ENCODE measurements at regions not wholly inside any gene's neighbourhood (a gene's known extent, or its start where the extent isn't known, plus 50 kb on each side); places are given as distances from the start of the nearest gene placed in this dataset.

DNA sequence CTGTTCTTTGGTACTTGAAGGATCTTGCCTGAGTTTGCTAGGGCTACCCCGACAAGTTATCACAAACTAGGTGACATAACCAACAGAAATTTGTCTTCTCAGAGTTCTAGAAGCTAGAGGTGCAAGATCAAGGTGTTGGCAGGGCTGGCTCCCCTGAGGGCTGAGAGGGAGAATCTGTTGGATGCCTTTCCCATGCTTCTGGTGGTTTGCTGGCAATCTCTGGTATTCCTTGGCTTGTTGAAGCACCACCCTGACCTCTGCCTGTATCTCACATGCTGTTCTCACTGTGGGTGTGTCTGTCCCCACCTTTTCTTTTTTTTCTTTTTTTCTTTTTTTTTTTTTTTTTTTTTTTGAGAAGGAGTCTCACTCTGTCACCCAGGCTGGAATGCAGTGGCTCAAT is 81.2 kb downstream of the VCPKMT start:
- no peaks in the 10 kb centered on the region for H3K4me1 ChIP-seq (replicated peaks)
- WGBS = 43% methylated on average over 1 of the region's 1 CpG

DNA sequence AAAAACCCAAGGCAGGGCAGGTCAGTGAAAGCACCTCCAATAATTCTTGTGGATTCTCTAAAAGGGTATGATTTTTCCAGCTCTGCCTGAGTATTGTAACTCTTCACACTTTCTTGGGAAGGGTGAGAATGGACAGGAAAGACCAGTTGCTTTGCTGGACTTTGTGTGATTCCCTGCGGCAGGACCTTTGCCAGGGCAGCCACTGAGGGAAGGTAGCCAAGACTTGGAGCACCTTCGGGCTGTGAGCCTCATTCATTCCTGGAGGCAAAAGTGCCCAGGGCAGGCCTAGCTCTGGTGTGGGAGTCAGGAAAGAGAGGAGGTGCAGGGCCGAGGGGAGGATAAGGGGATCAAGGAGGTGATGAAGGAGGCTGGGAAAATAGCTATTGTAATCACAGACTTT is 80.2 kb downstream of the VCPKMT start:
- intact Hi-C loops (cut with DNase I) = no loop called here
- WGBS = 42% methylated on average over 3 of the region's 3 CpGs
- H3K4me1 ChIP-seq (replicated peaks) = no peaks in the 10 kb centered on the region

More for the DNA sequence above, 81.2 kb downstream of the VCPKMT start:
- TF ChIP-seq POLR2A (IDR thresholded peaks at IDR 0.05) (no peak), POLR2AphosphoS5 (IDR thresholded peaks at IDR 0.05) (peak; percentile 19)
- TF ChIP-seq, protein P1, sequence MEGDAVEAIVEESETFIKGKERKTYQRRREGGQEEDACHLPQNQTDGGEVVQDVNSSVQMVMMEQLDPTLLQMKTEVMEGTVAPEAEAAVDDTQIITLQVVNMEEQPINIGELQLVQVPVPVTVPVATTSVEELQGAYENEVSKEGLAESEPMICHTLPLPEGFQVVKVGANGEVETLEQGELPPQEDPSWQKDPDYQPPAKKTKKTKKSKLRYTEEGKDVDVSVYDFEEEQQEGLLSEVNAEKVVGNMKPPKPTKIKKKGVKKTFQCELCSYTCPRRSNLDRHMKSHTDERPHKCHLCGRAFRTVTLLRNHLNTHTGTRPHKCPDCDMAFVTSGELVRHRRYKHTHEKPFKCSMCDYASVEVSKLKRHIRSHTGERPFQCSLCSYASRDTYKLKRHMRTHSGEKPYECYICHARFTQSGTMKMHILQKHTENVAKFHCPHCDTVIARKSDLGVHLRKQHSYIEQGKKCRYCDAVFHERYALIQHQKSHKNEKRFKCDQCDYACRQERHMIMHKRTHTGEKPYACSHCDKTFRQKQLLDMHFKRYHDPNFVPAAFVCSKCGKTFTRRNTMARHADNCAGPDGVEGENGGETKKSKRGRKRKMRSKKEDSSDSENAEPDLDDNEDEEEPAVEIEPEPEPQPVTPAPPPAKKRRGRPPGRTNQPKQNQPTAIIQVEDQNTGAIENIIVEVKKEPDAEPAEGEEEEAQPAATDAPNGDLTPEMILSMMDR (IDR thresholded peaks at IDR 0.05) = no peak
- Histone ChIP-seq H3K36me3 (no peaks in the 10 kb centered on the region), H3K4me3 (no peak overlapping the region), H3K9me3 (no peaks in the 10 kb centered on the region), H3K27me3 (replicated peaks; ENCODE audit: insufficient read depth) (no peaks in the 10 kb centered on the region), H3K27ac (no peak overlapping the region)
- peak; percentile 47 for DNase-seq (ENCODE audit: low spot score)
- intact Hi-C loops (cut with DNase I) = no loop called here

DNA sequence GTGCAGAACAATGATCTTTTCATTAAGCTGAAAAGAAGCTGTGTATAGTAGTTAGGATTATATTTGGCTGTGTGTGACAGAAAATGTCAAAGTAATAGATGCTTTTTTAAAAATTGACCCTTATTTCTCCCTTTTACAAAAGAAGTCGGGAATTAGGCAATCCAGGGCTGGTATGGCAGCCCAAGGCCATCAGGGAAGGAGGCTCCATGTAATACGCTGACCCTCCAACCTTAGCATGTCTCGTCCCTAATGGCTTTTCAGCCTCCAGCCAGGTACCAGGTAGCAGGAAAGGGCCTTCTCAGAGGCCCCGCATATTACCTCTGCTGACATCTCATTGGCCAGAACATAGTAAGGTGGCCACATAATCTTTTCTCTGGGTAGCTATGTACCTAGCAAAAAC is 79.7 kb downstream of the VCPKMT start:
- H3K4me3 ChIP-seq = no peak overlapping the region
- no peak for DNase-seq (ENCODE audit: low spot score)
- H3K4me1 ChIP-seq (replicated peaks) = no peaks in the 10 kb centered on the region
- no peaks in the 10 kb centered on the region for H3K36me3 ChIP-seq
- intact Hi-C loops (cut with DNase I) = no loop called here
- H3K27me3 ChIP-seq (replicated peaks; ENCODE audit: insufficient read depth) = no peaks in the 10 kb centered on the region
- H3K27ac ChIP-seq = peak overlapping the region in 1 of 2 donors; percentile 25
- TF ChIP-seq POLR2AphosphoS5 (IDR thresholded peaks at IDR 0.05) = no peak
- TF ChIP-seq POLR2A (IDR thresholded peaks at IDR 0.05) = no peak
- TF ChIP-seq, protein P1 (IDR thresholded peaks at IDR 0.05) = no peak
- 76% methylated on average over 4 of the region's 4 CpGs for WGBS
- H3K9me3 ChIP-seq = no peaks in the 10 kb centered on the region

More for the DNA sequence above, 80.2 kb downstream of the VCPKMT start:
- no peak overlapping the region for H3K4me3 ChIP-seq
- no peaks in the 10 kb centered on the region for H3K9me3 ChIP-seq
- no peaks in the 10 kb centered on the region for H3K36me3 ChIP-seq
- H3K27me3 ChIP-seq (replicated peaks; ENCODE audit: insufficient read depth) = no peaks in the 10 kb centered on the region
- H3K27ac ChIP-seq = peak overlapping the region in 1 of 2 donors; percentile 25
- TF ChIP-seq POLR2AphosphoS5 (IDR thresholded peaks at IDR 0.05) (peak; percentile 31), POLR2A (IDR thresholded peaks at IDR 0.05) (no peak)
- TF ChIP-seq, protein P1 (IDR thresholded peaks at IDR 0.05) = no peak
- peak; percentile 46 for DNase-seq (ENCODE audit: low spot score)

DNA sequence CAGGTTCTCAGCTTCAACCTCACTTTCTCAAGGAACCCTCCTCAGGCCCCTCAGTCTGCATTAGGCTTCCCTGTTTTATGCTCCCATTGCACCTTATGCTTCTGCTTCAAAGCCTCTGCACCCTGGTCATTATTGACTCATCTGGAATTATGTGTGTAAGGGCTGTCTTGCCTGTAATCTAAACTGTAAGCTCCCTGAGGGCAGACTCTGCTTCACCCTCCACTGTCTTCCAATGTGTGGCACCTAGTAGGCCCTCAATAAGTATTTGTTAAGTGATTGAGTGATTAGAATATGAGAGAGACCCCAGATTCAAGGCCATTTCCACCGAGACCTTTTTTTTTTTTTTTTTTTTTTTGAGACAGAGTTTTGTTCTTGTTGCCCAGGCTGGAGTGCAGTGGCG is 79.1 kb downstream of the VCPKMT start:
- TF ChIP-seq, protein P1 (IDR thresholded peaks at IDR 0.05) = no peak
- TF ChIP-seq POLR2A (IDR thresholded peaks at IDR 0.05) = no peak
- no peak for TF ChIP-seq POLR2AphosphoS5 (IDR thresholded peaks at IDR 0.05)
- no peaks in the 10 kb centered on the region for H3K27me3 ChIP-seq (replicated peaks; ENCODE audit: insufficient read depth)
- intact Hi-C loops (cut with DNase I) = no loop called here
- no peaks in the 10 kb centered on the region for H3K9me3 ChIP-seq
- 97% methylated on average over 2 of the region's 2 CpGs for WGBS
- no peak for DNase-seq (ENCODE audit: low spot score)
- H3K4me3 ChIP-seq = no peak overlapping the region
- no peaks in the 10 kb centered on the region for H3K4me1 ChIP-seq (replicated peaks)
- H3K36me3 ChIP-seq = no peaks in the 10 kb centered on the region
- no peak overlapping the region for H3K27ac ChIP-seq

DNA sequence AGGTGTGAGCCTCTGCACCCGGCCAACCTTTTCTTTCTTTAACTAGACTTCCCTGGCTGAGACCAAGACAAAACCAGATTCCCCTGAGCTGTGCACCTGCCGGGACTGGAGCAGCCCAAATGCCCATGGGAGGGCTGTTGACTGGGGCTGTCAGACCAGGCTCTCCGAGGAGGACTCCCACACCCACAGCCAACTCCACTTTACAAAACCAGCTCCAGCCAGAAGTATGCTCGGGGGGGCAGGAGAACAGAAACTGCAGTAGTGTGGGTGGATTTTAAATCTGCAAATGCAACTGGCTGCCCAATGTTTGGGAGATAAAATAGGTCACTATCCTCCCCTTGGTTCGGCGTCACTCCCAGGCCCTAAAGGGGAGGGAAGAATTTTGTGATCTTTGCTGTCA is 78.5 kb downstream of the VCPKMT start:
- WGBS = 59% methylated on average over 6 of the region's 6 CpGs
- intact Hi-C loops (cut with DNase I) = no loop called here
- H3K27ac ChIP-seq = no peak overlapping the region

More for the DNA sequence above, 78.5 kb downstream of the VCPKMT start:
- no peak for DNase-seq (ENCODE audit: low spot score)
- Histone ChIP-seq H3K9me3 (no peaks in the 10 kb centered on the region), H3K36me3 (no peaks in the 10 kb centered on the region), H3K4me3 (no peak overlapping the region), H3K4me1 (replicated peaks) (no peaks in the 10 kb centered on the region), H3K27me3 (replicated peaks; ENCODE audit: insufficient read depth) (no peaks in the 10 kb centered on the region)
- TF ChIP-seq, protein P1 (IDR thresholded peaks at IDR 0.05) = no peak
- TF ChIP-seq POLR2A (IDR thresholded peaks at IDR 0.05) (no peak), POLR2AphosphoS5 (IDR thresholded peaks at IDR 0.05) (no peak)

Data from prostate gland (tissue), 2 donors.